Activated CD4-positive, alpha-beta memory T cell treated with anti-CD3 and anti-CD28 coated beads for 36 hours (primary cell): ENCODE measurements at regions not wholly inside any gene's neighbourhood (a gene's known extent, or its start where the extent isn't known, plus 50 kb on each side); places are given as distances from the start of the nearest gene placed in this dataset.

ENCODE experiments used
- CTCF ChIA-PET: fragments of 350-600 bp; sonication (Branson Sonifier 250); formaldehyde crosslinking; loops from one replicate; lab custom pipeline; 2021; ENCODE audit warnings: antibody characterized with exemption, inconsistent platforms; lab: Charles Lee
- POLR2A ChIA-PET: fragments of 350-600 bp; sonication (Branson Sonifier 250); formaldehyde crosslinking; loops from one replicate; lab custom pipeline; 2021; ENCODE audit warnings: antibody characterized with exemption; lab: Charles Lee
- DNase-seq: peaks from one replicate; pipeline ENCODE4 v3.0.0-alpha.2; 2020
- H3K27ac Mint-ChIP-seq: one replicate; pipeline ENCODE4 v1.8.0; 2021; ENCODE audit warnings: mixed read lengths
- H3K27me3 Mint-ChIP-seq: one replicate; pipeline ENCODE4 v1.8.0; 2021; ENCODE audit warnings: mixed read lengths
- H3K36me3 Mint-ChIP-seq: one replicate; pipeline ENCODE4 v1.8.0; 2021; ENCODE audit warnings: mixed read lengths
- H3K4me1 Mint-ChIP-seq: one replicate; pipeline ENCODE4 v1.8.0; 2021; ENCODE audit warnings: low read depth, mixed read lengths
- H3K4me3 Mint-ChIP-seq: one replicate; pipeline ENCODE4 v1.8.0; 2021; ENCODE audit warnings: mild to moderate bottlenecking, mixed read lengths
- H3K9me3 Mint-ChIP-seq: one replicate; pipeline ENCODE4 v1.8.0; 2021; ENCODE audit warnings: mixed read lengths
- intact Hi-C: fragments of 100-400 bp; cut with micrococcal nuclease; formaldehyde crosslinking; loops from one replicate; pipeline ENCODE4 v1.15.1; 2023

DNA sequence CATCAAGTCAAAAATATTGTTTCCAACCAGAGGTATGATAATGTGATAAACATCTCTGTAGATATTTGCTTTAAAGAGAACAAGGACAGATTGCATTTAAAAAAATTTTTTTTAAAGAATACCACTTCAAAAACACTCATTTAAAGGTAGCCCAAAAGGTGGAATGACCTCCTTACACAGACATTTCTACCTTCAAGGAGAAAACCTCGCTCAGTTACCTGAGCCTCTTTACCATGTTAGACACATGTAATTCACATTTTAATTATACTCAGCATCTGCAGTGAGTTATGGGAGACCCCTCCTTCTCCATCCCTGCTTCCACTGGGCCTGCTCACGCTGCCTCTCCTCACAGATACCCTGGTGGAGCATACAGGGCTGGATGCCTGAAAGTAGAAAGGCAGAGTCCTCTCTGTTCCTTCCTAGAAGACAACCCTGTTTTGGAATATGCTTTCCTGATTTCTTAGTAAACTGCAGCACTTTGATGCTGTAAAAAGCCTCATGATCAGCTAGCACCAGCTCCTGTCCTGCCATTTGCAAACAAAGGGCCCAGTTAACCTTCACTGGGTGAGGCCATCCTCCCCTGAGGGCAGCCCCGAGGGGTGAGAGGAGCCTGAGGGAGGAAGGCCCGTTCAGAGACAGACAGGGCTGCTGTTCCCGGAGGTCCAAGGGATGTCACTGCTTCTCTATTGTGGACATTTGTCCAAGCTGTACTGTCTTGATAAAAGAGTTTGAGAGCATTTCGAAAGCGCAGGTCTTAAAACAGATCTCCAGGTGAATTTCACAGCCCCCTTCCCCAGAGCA is 117.8 kb downstream of the IRS2 start:
- Mint-ChIP-seq H3K4me1 (no peaks in the 10 kb centered on the region), H3K9me3 (no peaks in the 10 kb centered on the region), H3K27ac (no peak overlapping the region), H3K36me3 (no peaks in the 10 kb centered on the region), H3K27me3 (no peaks in the 10 kb centered on the region), H3K4me3 (no peak overlapping the region)
- CTCF ChIA-PET, result no interaction called here
- POLR2A ChIA-PET, result no interaction called here
- intact Hi-C loops, result no loop called here
- DNase-seq, result no peak

DNA sequence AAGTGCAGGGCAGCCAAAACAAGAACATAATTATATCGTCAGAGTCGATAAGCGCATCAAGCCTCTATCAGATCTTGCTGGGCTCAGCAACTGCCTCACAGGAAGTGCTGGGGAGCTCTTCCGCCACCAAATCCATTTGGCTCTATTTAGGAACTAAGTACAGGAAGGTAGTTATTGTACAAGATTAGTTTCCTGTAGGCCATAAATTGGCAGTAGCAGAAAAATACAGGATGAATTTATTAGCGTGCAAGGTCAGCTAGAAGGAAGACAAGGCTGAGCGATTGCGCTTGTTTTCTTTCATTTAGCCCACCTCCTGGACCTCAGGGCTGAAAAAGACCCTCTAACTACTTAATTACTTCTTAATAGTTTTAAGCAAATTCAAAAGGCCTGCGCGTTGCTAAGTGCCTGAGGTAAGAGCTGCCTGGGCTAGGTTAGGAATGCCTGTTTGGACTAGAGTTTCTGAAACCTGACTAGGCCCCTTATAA is 118.5 kb downstream of the IRS2 start:
- ChIA-PET POLR2A (no interaction called here), CTCF (no interaction called here)
- no peaks in the 10 kb centered on the region for H3K4me1 Mint-ChIP-seq
- no peak overlapping the region for H3K27ac Mint-ChIP-seq
- intact Hi-C loops, result no loop called here
- DNase-seq, result no peak
- peaks cover 3% of the 10 kb centered on the region for H3K9me3 Mint-ChIP-seq
- no peaks in the 10 kb centered on the region for H3K27me3 Mint-ChIP-seq
- H3K36me3 Mint-ChIP-seq, result no peaks in the 10 kb centered on the region
- H3K4me3 Mint-ChIP-seq, result no peak overlapping the region

DNA sequence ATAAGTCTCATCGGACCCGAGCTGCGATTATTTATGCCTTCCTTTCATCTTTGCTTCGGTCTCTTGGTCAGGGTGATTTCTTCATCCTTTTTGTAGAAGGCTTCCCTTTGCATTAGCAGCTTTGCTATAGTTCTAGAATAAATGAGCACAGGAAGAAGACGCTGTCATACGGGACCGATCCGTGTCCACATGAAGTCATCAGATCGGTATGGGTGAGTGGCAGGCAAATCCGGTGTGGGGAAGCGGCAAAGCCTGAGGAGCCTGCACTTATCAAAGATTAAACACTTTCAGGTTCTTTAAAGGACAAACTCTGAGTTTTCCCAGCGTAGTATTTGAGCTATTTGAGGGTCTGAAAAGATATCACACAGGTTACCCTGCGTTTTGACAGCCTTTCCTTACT is 119.3 kb downstream of the IRS2 start:
- Mint-ChIP-seq H3K27me3 (no peaks in the 10 kb centered on the region), H3K4me1 (no peaks in the 10 kb centered on the region), H3K4me3 (no peak overlapping the region), H3K9me3 (peaks cover 3% of the 10 kb centered on the region), H3K36me3 (no peaks in the 10 kb centered on the region), H3K27ac (no peak overlapping the region)
- CTCF ChIA-PET, result no interaction called here
- POLR2A ChIA-PET, result no interaction called here
- no peak for DNase-seq
- intact Hi-C loops, result no loop called here

DNA sequence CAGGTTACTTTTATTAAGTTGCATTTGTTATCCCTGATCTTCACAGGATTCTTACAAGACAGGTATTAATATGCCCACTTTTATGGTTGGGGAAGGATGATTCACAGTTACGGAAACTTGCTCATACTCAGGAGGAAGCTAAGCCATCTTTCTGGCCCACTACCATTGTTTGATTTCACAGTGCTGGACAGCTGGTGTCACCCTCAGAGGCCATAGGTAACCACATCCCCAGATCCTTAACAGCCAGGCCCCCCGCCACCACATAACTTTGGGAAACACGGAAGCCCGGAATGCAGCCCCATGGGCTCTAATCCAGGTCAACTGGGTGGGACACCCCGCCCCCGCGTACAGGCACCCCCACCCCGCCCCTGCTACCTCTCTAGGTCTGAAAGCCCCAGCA is 119.7 kb downstream of the IRS2 start:
- H3K4me3 Mint-ChIP-seq, result no peak overlapping the region
- no peak overlapping the region for H3K27ac Mint-ChIP-seq
- no peaks in the 10 kb centered on the region for H3K4me1 Mint-ChIP-seq
- ChIA-PET CTCF (no interaction called here), POLR2A (no interaction called here)
- peaks cover 3% of the 10 kb centered on the region for H3K9me3 Mint-ChIP-seq
- no peak for DNase-seq
- no peaks in the 10 kb centered on the region for H3K36me3 Mint-ChIP-seq
- no peaks in the 10 kb centered on the region for H3K27me3 Mint-ChIP-seq
- intact Hi-C loops, result no loop called here

DNA sequence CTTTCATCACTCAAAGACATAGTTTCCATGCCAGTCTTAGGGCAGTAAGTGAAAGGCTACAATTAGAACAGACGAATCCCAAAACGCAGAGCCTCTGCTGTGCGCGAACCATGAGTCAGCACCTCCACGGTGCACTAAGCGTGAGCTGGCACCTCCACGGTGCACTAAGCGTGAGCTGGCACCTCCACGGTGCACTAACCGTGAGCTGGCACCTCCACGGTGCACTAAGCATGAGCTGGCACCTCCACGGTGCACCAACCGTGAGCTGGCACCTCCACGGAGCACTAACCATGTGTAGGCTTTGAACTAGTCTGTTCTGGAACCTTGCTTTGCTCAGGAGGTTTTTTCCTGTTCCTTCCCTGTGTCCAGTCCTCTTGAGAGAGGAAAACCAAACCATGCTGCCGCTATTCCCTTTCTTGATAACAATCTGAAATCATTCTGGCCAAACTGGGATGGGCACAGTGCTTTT is 120.6 kb downstream of the IRS2 start:
- no peak overlapping the region for H3K27ac Mint-ChIP-seq
- intact Hi-C loops, result no loop called here
- no peaks in the 10 kb centered on the region for H3K27me3 Mint-ChIP-seq
- H3K4me1 Mint-ChIP-seq, result no peaks in the 10 kb centered on the region
- H3K36me3 Mint-ChIP-seq, result no peaks in the 10 kb centered on the region
- H3K4me3 Mint-ChIP-seq, result no peak overlapping the region
- peaks cover 3% of the 10 kb centered on the region for H3K9me3 Mint-ChIP-seq
- no peak for DNase-seq
- CTCF ChIA-PET, result no interaction called here
- POLR2A ChIA-PET, result no interaction called here

GRCh38 chr13:109665240-109665639 is 121.1 kb downstream of the IRS2 start:
- Mint-ChIP-seq H3K27ac (no peak overlapping the region), H3K27me3 (no peaks in the 10 kb centered on the region), H3K4me1 (no peaks in the 10 kb centered on the region), H3K9me3 (peaks cover 3% of the 10 kb centered on the region), H3K4me3 (no peak overlapping the region), H3K36me3 (no peaks in the 10 kb centered on the region)
- CTCF ChIA-PET, result no interaction called here
- intact Hi-C loops, result no loop called here
- DNase-seq, result no peak
- POLR2A ChIA-PET, result no interaction called here

- Mint-ChIP-seq H3K4me1 (no peaks in the 10 kb centered on the region), H3K27ac (no peak overlapping the region), H3K36me3 (no peaks in the 10 kb centered on the region), H3K27me3 (peaks cover 14% of the 10 kb centered on the region), H3K4me3 (no peak overlapping the region), H3K9me3 (no peaks in the 10 kb centered on the region)
- ChIA-PET CTCF (interaction anchor here (0.7 kb wide), 1 partner anchor 107 kb away, joined by 3 read pairs; no protein-coding TSS in a partner anchor), POLR2A (no interaction called here)
- intact Hi-C loops, result no loop called here
- DNase-seq, result no peak
Observed at GRCh38 chr13:109657395-109657794, 129.0 kb downstream of the IRS2 start.

DNA sequence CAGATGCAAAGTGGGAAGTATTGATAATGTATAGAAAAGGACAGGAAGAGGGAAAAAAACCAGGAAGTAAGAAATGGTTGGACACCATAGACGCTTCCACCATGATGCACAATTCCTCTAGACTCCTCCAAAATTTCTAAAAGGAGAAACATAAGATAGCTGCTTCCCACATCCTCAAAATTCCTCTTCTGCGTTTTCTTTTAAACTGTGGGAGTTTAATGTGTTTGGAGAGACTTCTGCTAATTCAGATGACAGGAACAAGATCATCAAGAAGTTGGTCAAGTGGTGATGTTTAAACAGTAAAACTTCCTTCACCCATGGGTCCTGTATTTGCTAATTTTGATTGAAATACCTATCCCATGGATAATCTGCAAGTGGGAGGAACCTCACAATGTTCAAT is 130.2 kb downstream of the IRS2 start:
- no peak overlapping the region for H3K4me3 Mint-ChIP-seq
- POLR2A ChIA-PET, result no interaction called here
- H3K9me3 Mint-ChIP-seq, result no peaks in the 10 kb centered on the region
- H3K27me3 Mint-ChIP-seq, result peaks cover 15% of the 10 kb centered on the region
- no peak for DNase-seq
- H3K4me1 Mint-ChIP-seq, result no peaks in the 10 kb centered on the region
- no peaks in the 10 kb centered on the region for H3K36me3 Mint-ChIP-seq
- intact Hi-C loops, result no loop called here
- CTCF ChIA-PET, result no interaction called here
- H3K27ac Mint-ChIP-seq, result no peak overlapping the region

DNA sequence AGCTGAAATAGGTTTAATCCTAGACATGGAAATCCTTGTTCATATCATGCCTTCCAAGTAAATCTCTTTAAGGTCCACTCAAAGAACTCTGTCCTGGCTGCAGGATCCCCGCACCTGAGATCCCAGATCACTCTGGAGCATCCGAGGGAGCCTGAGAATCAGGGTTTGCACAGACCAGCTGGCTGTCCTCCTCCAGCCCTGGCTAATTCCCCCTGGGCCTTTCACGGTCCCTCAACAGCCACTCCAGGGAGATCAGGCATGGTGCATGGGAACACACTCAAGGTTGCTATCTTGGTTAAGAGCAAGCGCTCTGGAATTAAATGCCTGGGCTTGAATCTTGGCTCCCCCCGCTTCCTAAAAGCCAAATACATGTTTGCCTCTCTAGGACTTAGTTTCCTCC is 130.8 kb downstream of the IRS2 start:
- no peaks in the 10 kb centered on the region for H3K4me1 Mint-ChIP-seq
- no peak overlapping the region for H3K4me3 Mint-ChIP-seq
- peaks cover 16% of the 10 kb centered on the region for H3K27me3 Mint-ChIP-seq
- ChIA-PET POLR2A (no interaction called here), CTCF (no interaction called here)
- no peak overlapping the region for H3K27ac Mint-ChIP-seq
- intact Hi-C loops, result no loop called here
- no peak for DNase-seq
- no peaks in the 10 kb centered on the region for H3K9me3 Mint-ChIP-seq
- H3K36me3 Mint-ChIP-seq, result no peaks in the 10 kb centered on the region

- H3K27ac Mint-ChIP-seq, result no peak overlapping the region
- H3K36me3 Mint-ChIP-seq, result no peaks in the 10 kb centered on the region
- ChIA-PET POLR2A (no interaction called here), CTCF (no interaction called here)
- no peaks in the 10 kb centered on the region for H3K9me3 Mint-ChIP-seq
- H3K4me1 Mint-ChIP-seq, result no peaks in the 10 kb centered on the region
- peaks cover 16% of the 10 kb centered on the region for H3K27me3 Mint-ChIP-seq
- intact Hi-C loops, result no loop called here
- no peak overlapping the region for H3K4me3 Mint-ChIP-seq
- no peak for DNase-seq
Observed at GRCh38 chr13:109655206-109655600, 131.2 kb downstream of the IRS2 start.

DNA sequence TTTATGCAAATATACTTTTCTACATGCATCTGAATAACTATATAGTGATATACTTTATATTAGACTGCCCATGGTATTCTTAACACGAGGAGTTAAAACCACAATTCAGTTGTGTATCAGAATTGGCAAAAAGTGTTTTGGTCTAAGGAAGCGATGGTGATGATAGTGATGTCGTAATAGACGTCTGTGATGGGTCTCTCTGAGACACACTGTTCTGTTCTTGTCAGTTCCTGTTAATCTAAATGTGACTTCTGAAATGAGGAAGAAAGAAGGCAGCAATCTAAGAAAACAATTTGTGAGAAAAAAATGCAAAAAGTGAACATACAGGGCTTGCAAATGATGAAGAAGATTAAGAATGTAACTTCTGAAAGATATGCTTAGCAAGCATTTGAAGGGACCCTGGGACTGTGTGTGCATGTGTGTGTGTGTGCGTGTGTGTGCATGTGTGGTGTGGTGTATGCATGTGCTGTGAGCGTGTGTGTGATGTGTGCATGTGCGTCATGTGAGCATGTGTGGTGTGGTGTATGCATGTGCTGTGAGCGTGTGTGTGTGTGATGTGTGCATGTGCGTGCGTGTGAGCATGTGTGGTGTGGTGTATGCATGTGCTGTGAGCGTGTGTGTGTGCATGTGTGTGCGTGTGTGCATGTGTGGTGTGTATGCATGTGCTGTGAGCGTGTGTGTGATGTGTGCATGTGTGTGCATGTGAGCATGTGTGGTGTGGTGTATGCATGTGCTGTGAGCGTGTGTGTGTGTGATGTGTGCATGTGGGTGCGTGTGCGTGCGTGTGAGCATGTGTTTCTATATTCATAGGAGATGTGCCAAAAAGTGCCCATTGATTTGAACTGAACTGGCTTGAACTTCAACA is 131.8 kb downstream of the IRS2 start:
- intact Hi-C loops, result no loop called here
- ChIA-PET CTCF (no interaction called here), POLR2A (no interaction called here)
- no peaks in the 10 kb centered on the region for H3K9me3 Mint-ChIP-seq
- H3K27ac Mint-ChIP-seq, result no peak overlapping the region
- H3K27me3 Mint-ChIP-seq, result peaks cover 16% of the 10 kb centered on the region
- DNase-seq, result no peak
- H3K4me1 Mint-ChIP-seq, result no peaks in the 10 kb centered on the region
- no peaks in the 10 kb centered on the region for H3K36me3 Mint-ChIP-seq
- no peak overlapping the region for H3K4me3 Mint-ChIP-seq

- ChIA-PET POLR2A (no interaction called here), CTCF (no interaction called here)
- peaks cover 16% of the 10 kb centered on the region for H3K27me3 Mint-ChIP-seq
- no peaks in the 10 kb centered on the region for H3K4me1 Mint-ChIP-seq
- no peaks in the 10 kb centered on the region for H3K9me3 Mint-ChIP-seq
- no peak overlapping the region for H3K27ac Mint-ChIP-seq
- intact Hi-C loops, result no loop called here
- H3K4me3 Mint-ChIP-seq, result no peak overlapping the region
- H3K36me3 Mint-ChIP-seq, result no peaks in the 10 kb centered on the region
- DNase-seq, result no peak
Observed at GRCh38 chr13:109652531-109652930, 133.9 kb downstream of the IRS2 start.
